ENCODE measurements at regions not wholly inside any gene's neighbourhood (a gene's known extent, or its start where the extent isn't known, plus 50 kb on each side); places are given as distances from the start of the nearest gene placed in this dataset.
"Not testable (repeated sequence)": the region's sequence is repeated elsewhere in the genome, so short reads cannot be mapped to it uniquely, and the experiment has no call there.

DNA sequence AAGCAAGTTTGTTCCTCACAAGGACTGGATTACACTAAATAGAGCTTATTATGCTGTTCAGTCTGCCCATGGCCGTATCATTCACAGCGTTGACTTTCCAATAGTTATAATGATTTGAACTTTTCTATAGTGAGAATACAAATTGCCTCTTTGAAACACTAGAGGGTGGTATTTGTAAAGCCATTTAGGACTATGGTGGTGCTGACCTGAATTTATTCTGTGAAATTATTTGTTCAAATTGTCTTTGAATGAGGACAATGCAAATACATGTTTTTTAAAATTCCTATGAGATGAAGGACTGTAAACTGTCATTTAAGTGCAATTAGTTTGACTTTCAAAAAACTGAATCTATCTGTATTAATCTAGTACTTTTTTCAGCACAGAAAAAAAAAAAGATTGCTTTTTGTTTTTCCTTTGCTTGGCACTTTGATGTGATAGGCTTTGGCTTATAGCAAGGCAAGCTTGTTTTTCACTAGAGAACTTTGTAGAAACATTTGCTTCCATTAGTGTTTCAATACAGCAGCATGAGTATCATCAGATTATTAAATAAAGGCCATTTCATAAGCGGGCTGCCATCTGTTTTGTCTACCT, 122.7 kb upstream of the TMEM229A start:
- peak; percentile 17 for DNase-seq (ENCODE audit: low read depth)
- in situ Hi-C loops (cut with HindIII; ENCODE audit: low pct_unique_long_range_greater_than_20kb, low sequenced_read_pairs), result no loop called here

DNA sequence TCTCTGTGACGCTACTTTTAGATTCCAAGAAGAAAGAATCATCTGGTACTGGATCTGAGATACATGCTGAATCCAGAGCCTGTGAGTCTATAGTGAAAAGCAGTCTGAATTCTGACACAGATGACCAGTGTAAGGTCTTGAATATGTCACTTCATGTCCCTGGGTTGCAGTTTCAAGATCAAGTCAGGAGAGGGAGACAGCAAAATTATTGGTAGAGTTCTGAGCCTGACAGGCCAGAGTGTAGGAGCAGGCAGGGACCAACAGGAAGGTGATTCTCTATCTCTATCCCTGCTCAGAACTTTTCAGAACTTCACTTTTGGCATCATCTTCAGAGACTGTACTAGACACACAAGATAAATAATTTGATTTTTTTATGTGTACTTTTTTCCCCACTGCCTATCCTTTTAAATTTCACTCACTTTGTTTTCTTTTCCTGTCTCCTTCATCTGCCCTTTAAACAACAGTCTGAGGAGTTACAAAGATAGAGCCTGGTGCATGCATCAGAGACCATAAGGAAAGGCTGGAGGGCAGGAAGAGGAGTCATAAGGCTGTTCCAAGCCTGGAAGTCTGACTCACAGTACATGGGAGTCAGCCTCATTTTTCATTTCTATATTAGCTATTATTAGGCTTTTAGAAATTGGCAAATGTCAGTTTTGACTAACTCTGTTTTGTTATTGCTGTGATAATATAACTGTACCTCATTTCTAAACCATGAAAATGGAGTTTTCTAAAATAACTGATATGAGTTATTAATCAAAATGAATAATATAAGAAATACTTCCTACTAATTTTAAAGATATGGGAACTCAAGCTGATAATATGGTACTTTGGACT, 120.2 kb upstream of the TMEM229A start:
- in situ Hi-C loops (cut with HindIII; ENCODE audit: low pct_unique_long_range_greater_than_20kb, low sequenced_read_pairs), result no loop called here
- peak; percentile 33 for DNase-seq (ENCODE audit: low read depth)

DNA sequence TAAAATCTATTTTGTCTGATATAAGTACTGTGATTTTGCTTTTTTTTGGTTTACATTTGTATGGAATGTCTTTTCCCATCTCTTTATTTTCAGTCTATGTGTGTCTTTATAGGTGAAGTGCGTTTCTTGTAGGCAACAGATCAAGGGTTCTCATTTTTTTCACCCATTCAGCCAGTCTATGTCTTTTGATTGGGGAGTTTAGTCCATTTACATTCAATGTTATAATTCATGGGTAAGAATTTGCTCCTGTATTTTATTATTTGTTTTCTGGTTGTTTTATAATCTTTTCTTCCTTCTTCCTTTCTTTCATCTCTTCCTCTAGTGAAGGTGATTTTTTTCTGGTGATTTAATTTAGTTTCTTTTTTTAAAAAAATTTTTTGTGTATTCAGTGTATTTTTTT, 104.8 kb upstream of the TMEM229A start:
- DNase-seq (ENCODE audit: low read depth), result no peak
- in situ Hi-C loops (cut with HindIII; ENCODE audit: low pct_unique_long_range_greater_than_20kb, low sequenced_read_pairs), result no loop called here

DNA sequence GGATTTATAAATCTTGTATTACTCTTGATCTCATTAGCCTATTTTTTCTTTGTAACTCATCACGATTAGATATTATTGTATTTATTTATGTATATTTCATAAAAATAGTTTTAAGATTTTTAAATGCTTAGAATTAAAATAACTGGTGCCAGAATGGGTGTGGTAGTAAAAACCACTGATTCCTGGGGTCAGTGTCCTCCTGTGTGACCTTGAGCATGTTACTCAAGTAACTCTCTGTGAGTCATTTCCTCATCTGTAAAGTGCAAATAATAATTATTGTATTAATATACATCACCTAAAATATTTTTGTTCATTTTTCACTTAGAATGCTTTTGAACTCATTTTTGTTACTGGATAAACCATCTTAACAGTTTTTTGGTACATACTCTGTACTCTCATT, 91.3 kb upstream of the TMEM229A start:
- no peak for DNase-seq (ENCODE audit: low read depth)
- in situ Hi-C loops (cut with HindIII; ENCODE audit: low pct_unique_long_range_greater_than_20kb, low sequenced_read_pairs), result no loop called here

DNA sequence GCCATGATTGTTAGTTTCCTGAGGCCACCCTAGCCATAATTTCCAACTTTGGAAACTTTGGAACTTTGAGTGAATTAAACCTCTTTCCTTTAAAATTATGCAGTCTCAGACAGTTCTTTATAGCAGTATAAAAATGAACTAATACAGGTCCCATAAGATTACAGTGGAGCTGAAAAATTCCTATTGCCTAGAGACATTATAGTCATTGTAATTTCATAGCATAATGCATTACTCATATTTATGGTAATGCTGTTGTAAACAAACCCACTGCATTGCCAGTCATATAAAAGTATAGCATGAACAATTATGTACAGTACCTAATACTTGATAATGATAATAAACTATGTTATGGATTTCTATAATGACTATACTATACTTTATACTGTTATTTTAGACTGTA, 88.0 kb upstream of the TMEM229A start:
- DNase-seq (ENCODE audit: low read depth), result no peak
- in situ Hi-C loops (cut with HindIII; ENCODE audit: low pct_unique_long_range_greater_than_20kb, low sequenced_read_pairs), result no loop called here

DNA sequence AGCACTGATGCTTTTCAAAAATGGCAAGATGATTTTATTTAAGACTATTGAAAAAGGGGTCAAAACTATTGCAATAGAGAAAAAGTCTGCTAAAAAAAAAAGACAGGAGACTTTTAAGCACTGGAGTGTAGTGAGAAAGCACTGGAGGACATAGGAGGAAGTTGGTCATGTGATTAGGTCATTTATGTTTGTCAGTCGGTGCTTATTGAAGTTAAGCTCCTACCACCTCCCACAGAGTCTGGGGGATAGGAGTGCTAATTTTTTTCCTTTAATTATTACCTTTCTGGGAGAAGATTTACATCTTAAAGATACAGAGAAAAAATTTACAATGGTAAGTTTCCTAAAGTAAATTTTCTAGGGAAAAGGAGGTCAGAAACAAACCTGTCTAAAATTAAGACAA, 80.2 kb upstream of the TMEM229A start:
- DNase-seq (ENCODE audit: low read depth), result no peak
- in situ Hi-C loops (cut with HindIII; ENCODE audit: low pct_unique_long_range_greater_than_20kb, low sequenced_read_pairs), result no loop called here

DNA sequence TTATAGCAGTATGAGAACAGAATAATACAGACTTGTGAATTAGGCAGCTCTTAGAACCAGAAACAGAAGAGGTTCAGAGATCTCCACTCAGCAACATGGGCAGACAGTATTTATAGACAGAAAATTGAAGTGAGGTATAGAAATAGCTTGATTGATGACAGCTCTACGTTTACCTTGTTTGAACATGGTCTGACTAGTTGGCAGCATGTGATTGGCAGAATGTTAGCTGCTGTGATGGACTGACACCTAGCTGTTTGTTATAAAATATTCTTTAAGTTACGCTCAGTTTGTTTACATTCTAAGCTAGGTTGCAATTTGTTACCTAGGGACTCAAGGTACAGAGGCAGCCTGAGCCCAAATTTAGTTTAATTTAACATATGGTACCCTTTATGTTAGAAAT, 73.7 kb upstream of the TMEM229A start:
- in situ Hi-C loops (cut with HindIII; ENCODE audit: low pct_unique_long_range_greater_than_20kb, low sequenced_read_pairs), result no loop called here
- no peak for DNase-seq (ENCODE audit: low read depth)

DNA sequence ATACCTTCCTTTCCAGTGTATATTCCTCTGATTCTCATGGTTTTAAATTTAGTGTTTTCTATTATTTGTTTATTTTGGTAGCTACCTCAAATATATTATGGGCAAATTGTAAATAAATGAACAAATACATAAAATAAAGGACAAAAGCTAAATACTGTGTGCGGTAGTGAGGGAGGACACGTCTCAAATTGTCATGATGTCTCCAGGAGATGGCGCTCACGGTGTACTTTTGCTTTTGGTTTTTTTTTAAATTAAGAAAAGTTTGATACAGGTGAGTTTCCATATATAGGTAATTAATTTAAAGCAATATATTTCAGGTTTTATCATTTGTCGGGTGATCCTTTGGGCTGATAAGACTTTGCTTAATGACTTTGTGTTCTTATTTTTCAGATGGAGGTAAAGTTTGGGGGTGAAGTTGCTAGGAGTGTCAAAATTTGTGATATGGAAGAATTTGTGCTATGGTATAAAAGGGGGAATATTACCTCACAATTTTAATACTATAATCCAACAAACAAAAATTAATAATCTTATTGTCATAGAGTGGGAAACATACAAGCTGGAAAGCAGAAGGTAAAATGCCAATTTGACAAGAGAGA, 68.4 kb upstream of the TMEM229A start:
- no peak for DNase-seq (ENCODE audit: low read depth)
- in situ Hi-C loops (cut with HindIII; ENCODE audit: low pct_unique_long_range_greater_than_20kb, low sequenced_read_pairs), result no loop called here

DNA sequence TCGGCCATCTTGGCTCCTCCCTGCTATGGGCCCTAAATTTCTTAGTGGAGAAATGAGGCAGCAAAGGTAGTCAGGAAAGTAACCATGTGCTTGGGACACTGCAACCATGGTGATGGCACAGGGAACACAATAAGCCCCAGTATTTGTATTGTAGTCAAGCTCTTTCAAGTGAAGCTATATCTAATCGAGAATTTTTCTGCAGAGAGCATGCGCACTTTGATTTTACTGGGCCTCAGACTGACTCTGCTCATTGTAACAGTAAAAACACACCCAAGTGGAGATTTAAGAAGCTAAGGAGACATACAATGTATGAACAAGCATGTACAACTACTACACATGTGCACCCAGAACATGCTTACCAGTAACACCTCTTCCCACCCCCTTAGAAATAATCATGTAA, 67.3 kb upstream of the TMEM229A start:
- no peak for DNase-seq (ENCODE audit: low read depth)
- in situ Hi-C loops (cut with HindIII; ENCODE audit: low pct_unique_long_range_greater_than_20kb, low sequenced_read_pairs), result no loop called here

DNA sequence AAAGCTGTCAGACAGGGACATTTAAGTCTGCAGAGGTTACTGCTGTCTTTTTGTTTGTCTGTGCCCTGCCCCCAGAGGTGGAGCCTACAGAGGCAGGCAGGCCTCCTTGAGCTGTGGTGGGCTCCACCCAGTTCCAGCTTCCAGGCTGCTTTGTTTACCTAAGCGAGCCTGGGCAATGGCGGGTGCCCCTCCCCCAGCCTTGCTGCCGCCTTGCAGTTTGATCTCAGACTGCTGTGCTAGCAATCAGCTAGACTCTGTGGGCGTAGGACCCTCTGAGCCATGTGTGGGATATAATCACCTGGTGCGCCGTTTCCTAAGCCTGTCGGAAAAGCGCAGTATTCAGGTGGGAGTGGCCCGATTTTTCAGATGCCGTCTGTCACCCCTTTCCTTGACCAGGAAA, 66.7 kb upstream of the TMEM229A start:
- in situ Hi-C loops (cut with HindIII; ENCODE audit: low pct_unique_long_range_greater_than_20kb, low sequenced_read_pairs); DNase-seq (ENCODE audit: low read depth): not testable (repeated sequence)

DNA sequence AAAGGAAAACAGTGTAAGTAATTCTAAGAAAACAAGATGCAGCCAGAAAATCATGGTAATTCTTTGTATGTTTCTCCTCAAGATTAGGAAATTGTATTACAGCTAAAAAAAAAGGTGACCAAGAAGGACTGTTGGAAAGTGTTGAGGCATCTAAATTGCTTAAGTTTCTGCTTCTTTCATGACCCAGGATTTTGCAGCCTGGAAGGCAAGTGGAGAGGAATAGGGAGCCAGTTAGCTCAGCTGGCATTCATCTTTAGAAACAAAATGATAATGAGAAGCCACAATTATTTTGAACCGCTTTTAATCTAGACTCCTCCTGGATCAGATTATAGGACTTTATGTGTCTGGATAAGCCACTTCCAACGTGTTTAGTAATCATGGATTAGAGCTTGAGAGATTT, 56.8 kb upstream of the TMEM229A start:
- no peak for DNase-seq (ENCODE audit: low read depth)
- in situ Hi-C loops (cut with HindIII; ENCODE audit: low pct_unique_long_range_greater_than_20kb, low sequenced_read_pairs), result no loop called here

DNA sequence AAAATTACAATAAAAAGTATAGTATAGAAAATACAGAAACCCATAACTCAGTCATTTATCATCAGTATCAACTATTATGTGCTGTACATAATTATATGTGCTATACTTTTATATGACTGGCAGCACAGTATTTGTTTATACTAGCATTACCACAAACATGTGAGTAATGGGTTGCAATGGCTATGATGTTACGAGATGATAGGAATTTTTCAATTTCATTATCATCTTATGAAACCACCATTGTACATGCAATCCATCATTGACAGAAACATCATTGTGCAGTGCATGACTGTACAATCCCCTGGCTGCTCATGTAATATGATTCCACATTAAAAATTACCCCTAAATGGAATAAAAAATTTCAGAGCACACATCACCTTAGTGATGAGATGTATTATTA, 55.7 kb upstream of the TMEM229A start:
- in situ Hi-C loops (cut with HindIII; ENCODE audit: low pct_unique_long_range_greater_than_20kb, low sequenced_read_pairs), result no loop called here
- DNase-seq (ENCODE audit: low read depth), result no peak

DNA sequence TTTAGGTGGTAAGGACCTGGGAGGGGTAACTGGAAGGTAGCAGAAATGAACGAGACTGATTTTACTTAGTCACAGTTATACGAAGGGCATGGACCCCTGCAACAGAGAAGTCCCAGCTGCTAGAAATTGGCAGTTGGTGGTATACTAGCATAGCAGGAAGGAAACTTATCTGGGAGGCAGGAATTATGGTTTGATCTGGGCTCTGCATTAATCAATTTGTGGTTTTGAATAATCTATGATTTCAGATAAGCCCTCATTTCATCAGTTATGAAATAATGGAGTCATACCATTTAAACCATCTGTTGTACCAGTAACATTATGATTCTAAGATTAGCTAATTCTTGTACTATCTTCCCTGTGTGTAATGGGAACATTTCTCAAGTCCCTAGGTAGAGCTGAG, 54.0 kb upstream of the TMEM229A start:
- in situ Hi-C loops (cut with HindIII; ENCODE audit: low pct_unique_long_range_greater_than_20kb, low sequenced_read_pairs), result no loop called here
- DNase-seq (ENCODE audit: low read depth), result no peak

DNA sequence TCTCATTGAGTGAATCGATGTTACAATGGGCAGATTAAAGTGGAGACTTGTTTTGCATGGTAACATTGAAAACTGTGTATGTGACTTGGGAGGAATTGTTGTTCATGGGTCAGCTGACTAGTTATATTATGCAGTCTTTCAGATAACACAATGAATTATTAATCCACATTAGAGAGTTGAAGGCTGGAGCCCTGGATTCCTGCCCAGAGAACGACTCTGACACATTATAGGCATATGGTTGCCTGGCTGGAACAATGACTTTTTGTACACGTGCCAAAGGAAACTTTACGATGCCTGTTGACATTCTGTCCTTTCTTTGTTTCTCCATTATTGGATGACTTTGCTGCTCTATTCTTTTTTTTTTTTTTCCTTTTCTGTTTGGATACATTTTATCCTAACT, 52.3 kb upstream of the TMEM229A start:
- in situ Hi-C loops (cut with HindIII; ENCODE audit: low pct_unique_long_range_greater_than_20kb, low sequenced_read_pairs), result no loop called here
- peak; percentile 84 for DNase-seq (ENCODE audit: low read depth)

DNA sequence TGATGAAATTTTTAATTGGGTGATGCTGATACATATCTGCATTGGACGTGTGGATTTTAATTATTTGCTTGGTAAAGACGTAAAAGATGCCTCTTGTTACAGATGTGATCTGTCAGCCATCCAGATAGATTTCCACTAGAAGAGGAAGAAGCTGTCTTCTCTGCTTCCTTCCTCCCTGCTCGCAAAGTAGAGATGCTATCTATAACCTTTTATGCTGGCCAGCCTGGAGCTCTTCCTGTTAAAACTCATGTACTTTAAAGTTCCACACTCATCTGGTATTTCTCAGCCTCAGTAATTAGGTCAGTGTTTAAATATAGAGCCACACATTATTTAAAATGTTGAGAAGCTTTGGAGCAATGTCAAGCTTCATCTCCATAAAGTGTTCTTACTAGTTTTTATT, 51.2 kb upstream of the TMEM229A start:
- DNase-seq (ENCODE audit: low read depth), result no peak
- in situ Hi-C loops (cut with HindIII; ENCODE audit: low pct_unique_long_range_greater_than_20kb, low sequenced_read_pairs), result no loop called here

Data from Caki2 (cell line).